NCI-H1417 treated with DMSO at 0.1 percent for 48 hours (cell line): ENCODE measurements at regions not wholly inside any gene's neighbourhood (a gene's known extent, or its start where the extent isn't known, plus 50 kb on each side); places are given as distances from the start of the nearest gene placed in this dataset.

Experiments
- DNase-seq: peaks from one replicate; lab custom pipeline; 2025; lab: John Stamatoyannopoulos, UW

DNA sequence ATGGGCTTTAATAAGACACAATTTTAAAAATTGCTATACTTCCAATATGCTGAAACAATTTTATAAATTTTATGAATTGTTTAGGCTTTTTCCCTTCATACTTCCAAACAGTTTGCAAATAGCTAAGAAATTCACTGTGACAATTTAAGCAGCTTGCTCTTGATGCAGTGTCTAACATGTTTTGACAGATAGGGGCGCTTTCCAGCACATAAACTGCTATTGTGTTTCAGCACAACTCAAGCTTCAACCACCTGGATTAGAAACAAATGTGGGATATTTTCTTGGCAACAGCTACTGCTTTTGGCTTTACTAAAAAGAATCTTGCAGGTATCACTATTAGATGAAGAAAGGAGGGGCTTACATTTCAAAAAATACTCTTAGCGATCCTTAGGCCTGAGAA, 565.8 kb upstream of the DPPA4 start:
- no peak for DNase-seq

- no peak for DNase-seq
Observed at GRCh38 chr3:109910772-109911171, 573.4 kb upstream of the DPPA4 start.

DNA sequence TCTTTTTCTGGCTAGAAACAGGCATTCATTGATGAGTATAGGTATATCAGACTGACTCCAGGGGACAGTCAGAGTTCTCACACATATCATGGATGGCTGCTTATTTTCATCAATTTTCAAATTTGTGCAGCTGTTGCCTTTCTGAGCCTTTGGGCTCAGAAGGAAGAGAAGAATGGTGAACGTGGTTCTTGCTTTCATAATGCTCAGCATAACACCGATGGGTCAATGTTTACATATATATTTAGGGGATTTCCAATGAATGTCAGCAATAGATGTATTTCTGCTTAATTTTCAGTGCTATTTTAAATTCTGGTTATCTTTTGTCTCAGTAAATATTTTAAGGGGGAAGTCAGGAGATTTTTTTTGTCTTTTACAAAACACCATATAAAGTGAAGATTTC, 581.4 kb upstream of the DPPA4 start:
- no peak for DNase-seq

DNA sequence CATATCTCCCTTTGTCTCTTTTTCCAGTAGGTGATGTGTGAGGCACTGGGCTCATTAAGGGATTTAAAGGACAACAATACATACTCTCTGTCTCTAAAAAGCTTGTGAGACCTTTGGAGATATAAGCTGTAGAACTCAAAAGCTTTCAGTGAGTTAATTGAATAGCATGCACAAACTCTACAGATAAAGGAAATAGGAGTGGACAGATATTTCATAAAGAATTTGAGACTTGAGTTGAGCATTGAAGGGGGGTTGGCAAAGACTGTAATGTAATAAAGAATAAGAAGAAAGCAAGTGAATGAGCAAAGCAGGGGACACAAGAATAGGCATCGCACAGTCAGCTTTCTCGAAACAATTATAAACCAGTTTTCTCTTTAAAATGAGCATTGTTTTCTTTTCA, 583.4 kb upstream of the DPPA4 start:
- DNase-seq, result no peak

- DNase-seq, result no peak
Observed at GRCh38 chr3:109921509-109921908, 584.2 kb upstream of the DPPA4 start.

- no peak for DNase-seq
Observed at GRCh38 chr3:109922856-109923255, 585.5 kb upstream of the DPPA4 start.

DNA sequence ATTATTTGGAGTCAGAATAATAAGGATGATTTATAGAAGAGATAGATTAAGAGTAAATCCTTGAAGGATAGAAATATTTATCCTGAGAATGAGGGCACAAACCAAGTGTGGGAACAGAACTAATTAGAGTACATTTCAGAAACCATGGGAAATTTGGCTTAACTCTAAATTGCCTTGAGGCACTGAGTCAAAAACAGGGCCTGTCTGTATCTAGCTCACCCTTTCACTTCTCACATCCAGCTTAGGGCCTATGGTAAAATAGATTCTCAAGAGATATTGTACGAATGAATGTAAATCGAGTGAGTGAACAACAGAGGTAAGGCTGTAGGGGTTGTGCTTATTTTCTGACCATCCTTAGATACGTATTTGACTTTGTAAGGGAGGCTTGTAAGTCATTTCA, 586.1 kb upstream of the DPPA4 start:
- DNase-seq, result no peak

GRCh38 chr3:109924196-109924595, 586.9 kb upstream of the DPPA4 start:
- no peak for DNase-seq

DNA sequence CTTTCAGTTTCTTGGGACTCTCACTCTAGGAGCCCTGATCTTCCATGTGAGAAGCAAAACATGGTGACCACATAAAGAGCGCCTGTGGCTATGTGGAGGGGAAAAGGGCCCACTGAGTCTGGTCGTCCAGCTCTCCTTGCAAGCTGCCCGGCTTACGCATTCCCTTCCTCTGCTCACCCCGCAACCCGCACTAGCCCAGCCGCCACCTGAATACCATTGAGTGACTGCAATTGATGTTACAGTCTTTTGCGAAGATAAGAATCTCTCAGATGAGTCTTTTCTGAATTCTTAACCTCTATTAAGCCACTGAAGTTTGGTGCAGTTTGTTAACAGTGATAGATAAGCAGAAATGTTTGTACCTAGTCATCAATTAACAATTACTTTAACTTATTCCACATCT, 589.0 kb upstream of the DPPA4 start:
- DNase-seq, result no peak

- no peak for DNase-seq
Observed at GRCh38 chr3:109927161-109927560, 589.8 kb upstream of the DPPA4 start.

GRCh38 chr3:109927726-109928125, 590.4 kb upstream of the DPPA4 start:
- no peak for DNase-seq

- DNase-seq, result no peak
Observed at GRCh38 chr3:109930582-109930981, 593.2 kb upstream of the DPPA4 start.

DNA sequence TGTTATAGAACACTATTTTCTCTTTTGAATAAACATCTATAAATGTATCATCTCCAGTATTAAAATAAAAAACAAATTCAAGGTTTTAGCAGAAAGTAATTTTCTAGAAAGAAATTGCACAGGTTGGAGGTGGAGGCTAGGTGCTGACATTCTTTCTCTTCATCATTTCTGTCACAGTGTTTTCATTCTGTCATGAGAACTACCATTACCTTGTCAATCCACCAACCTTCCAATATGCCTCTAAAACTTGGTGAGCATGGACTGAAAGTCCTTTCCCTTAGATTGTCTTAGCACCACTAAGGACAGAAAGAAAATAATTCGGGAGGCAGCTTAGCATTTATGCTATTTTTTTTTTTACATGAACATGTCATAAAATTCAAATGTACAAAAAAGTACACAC, 596.2 kb upstream of the DPPA4 start:
- DNase-seq, result no peak

DNA sequence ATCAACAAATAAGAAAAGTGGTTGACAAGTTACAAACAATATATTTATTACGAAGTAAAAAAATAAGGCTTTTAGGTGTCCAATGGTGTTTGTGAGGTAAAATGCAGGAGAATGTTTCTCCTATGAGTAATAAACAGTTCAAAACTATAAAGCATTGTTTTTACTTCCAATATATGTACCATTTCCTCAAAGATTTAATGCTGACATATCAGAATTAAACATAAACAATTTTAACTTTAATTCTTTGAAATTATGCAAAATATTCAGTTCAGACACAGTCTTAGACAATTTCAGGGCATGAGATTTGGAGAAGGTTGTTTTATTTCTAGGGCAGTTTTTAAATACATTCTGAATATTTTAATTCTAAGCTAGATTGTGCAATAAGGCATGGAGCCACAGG, 602.5 kb upstream of the DPPA4 start:
- DNase-seq, result no peak

DNA sequence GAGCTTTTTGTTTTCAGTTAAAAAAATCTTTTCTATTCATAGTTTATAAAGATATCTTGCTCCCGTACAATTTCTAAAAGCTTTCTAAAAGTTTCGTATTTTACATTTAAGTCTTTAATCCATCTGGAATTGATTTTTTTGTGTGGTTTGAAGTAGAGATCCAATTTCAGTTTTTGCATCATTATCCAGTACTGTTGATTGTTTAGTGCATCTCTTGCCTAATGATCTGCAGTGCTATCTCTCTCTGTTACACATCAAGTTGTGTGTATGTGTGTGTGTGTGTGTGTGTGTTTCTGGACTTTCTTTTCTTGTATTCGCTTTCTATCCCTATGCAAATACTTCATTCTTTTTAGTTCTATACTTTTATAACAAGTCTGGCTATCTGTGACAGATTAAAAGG, 605.8 kb upstream of the DPPA4 start:
- DNase-seq, result no peak

- DNase-seq, result no peak
Observed at GRCh38 chr3:109944836-109945235, 607.5 kb upstream of the DPPA4 start.

DNA sequence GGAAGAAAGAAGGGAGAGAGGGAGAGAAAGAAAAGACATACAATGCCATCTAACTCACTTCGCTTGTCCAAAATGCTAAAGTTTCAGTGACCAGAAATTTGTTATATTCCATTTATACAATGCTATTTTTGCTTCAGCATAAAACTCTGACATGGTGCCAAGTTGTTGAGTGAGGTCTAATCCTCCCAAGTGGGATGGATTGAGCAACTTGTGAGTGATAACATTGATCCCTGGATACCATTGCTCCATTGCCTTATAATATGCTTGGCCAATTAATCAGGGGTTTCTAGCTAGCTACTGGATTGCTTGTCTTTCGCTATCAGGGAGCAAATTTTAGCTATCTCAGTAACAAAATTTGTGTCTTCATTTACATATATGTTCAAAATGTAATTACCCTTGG, 615.6 kb upstream of the DPPA4 start:
- DNase-seq, result no peak

DNA sequence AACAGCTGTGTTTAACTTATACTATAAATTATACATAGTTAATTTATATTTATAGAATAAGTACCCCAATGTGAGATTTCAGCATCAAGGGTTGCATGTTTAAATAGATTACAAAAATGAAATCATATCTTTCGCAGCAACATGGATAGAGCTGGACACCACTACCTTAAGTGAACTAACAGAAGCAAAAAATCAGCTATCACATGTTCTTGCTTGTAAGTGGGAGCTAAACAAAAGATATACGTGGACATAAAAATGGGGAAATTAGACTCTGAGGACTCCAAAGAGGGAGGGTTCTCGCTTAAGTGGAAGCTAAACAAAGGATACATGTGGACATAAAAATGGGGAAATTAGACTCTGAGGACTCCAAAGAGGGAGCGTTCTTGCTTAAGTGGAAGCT, 626.5 kb upstream of the DPPA4 start:
- peak; percentile 35 for DNase-seq

DNA sequence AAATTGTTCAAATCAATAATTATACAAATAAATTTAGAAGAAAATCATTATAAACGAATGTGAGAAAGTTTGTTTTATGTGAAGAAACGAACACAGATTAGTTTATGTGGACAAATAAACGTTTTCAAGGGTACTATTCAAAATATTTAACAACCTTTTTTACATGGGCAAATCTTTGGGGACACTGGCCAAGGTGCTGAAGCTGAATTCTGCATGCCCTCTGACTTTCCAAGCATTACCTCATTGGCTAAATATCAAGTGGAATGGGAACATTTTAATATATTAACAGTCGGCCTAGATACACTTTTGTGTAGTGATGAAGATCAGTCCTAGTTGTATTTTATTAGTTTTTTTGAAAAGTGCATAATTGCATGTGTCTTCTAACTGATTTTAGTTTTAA, 636.4 kb upstream of the DPPA4 start:
- no peak for DNase-seq

- DNase-seq, result no peak
Observed at GRCh38 chr3:109977897-109978296, 640.6 kb upstream of the DPPA4 start.

- DNase-seq, result no peak
Observed at GRCh38 chr3:109982201-109982600, 644.9 kb upstream of the DPPA4 start.

DNA sequence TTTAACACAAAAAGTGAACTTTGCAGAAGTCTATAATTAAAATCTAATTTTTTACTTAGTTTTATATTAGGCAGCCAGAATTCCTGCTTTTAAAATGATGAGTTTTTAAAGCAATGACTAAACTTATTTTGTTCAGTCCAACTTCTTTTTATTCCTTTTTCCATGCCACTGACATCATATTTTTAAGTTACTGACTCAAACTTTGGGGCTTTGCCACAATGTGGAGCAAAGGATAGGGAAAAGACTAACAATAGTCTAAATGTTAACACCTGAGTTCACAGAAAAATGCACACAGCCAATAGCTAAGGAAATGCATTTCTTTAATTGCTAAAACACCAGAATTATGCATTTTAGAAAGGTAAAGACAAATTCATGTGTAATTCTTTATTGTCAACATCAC, 647.6 kb upstream of the DPPA4 start:
- DNase-seq, result no peak

DNA sequence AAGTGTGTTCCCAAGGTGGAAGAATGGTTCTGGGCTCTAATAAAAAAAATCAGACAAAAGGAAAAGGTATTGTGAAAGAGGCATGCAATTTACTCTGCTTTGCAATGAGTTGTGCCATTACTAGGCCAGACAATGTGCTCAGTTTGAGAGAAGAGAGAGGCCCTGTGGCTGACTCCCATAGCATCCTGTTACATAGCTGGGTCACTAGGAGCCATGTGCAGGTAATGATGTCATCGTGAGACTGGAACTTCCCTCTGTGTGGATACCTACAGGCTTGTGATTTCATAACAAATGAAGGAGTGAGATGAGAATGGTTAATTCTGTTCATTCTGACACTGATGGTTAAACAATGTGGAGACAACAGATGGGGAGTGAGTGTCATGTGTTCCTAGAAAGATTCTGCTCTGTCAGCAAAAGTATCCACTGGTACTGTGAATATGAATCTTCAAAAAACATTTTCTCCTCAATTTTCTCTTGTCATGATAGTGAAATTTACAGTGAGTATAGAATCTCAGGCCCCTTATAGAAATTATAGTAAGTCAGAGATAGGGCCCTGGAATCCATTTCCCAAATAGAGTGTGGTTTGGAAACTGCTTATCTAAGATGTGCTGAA, 648.7 kb upstream of the DPPA4 start:
- DNase-seq, result no peak

DNA sequence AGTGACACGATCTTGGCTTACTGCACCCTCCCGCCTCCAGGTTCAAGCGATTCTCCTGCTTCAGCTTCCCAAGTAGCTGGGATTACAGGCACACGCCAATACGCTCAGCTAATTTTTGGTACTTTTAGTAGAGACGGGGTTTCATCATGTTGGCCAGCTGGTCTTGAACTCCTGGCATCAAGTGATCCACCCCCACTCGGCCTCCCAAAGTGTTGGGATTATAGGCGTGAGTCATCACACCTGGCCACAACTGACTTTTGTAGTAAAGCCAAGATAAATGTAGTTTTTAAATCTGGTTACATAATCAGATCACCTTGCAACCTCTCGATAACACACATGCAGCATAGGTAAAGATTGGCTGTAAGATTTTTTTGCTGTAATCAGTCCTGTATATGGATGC, 657.5 kb upstream of the DPPA4 start:
- no peak for DNase-seq

DNA sequence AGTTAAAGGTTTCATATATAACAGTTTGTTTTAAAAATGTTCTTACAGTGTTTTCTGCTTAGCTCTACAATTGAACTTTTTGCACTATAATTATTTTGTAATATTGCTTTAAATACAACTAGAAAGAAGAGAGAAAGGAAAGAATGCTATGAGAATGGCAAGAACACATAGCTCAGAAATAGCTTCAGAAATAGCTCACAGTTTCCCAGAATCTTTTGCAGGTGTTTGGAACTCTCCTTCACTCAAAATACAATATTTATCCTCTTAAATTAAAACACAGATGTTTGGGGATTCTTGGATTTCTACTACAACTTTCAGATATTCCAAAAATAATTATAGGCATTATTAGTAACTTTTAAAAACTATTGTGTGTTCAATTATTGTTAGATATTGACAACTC, 658.0 kb upstream of the DPPA4 start:
- DNase-seq, result no peak
